Osteoblast (primary cell): ENCODE measurements at regions not wholly inside any gene's neighbourhood (a gene's known extent, or its start where the extent isn't known, plus 50 kb on each side); places are given as distances from the start of the nearest gene placed in this dataset.

ENCODE experiments used
- DNase-seq: peaks from one replicate; pipeline ENCODE4 v3.0.0; 2011; ENCODE audit warnings: low spot score, mixed read lengths; ENCODE audit not compliant: insufficient read length; ENCODE audit errors: missing footprints
- H2AFZ ChIP-seq: 2 replicates; pipeline ENCODE4 v1.6.0; 2011; ENCODE audit warnings: mild to moderate bottlenecking, low read length
- H3K27ac ChIP-seq: 2 replicates; pipeline ENCODE4 v1.5.1; 2011; ENCODE audit warnings: mild to moderate bottlenecking, low read depth, low read length, moderate library complexity
- H3K27me3 ChIP-seq: 2 replicates; pipeline ENCODE4 v1.6.0; 2012; ENCODE audit warnings: mild to moderate bottlenecking, control low read depth, inconsistent platforms, low read length, moderate library complexity; ENCODE audit not compliant: insufficient read depth
- H3K36me3 ChIP-seq: 2 replicates; pipeline ENCODE4 v1.5.1; 2011; ENCODE audit warnings: mild to moderate bottlenecking, low read length, control low read depth, moderate library complexity; ENCODE audit not compliant: insufficient read depth
- H3K4me1 ChIP-seq: 2 replicates; pipeline ENCODE4 v1.5.1; 2011; ENCODE audit warnings: mild to moderate bottlenecking, low read length, control low read depth, moderate library complexity; ENCODE audit not compliant: insufficient read depth
- H3K4me2 ChIP-seq: 2 replicates; pipeline ENCODE4 v1.6.0; 2011; ENCODE audit warnings: mild to moderate bottlenecking, low read length; ENCODE audit not compliant: insufficient read depth
- H3K4me3 ChIP-seq: fragments of 200-600 bp; sonication (generic); 3 replicates; pipeline ENCODE4 v1.5.1; 2012; ENCODE audit warnings: mild to moderate bottlenecking, low read length, inconsistent platforms; ENCODE audit not compliant: insufficient read depth
- H3K79me2 ChIP-seq: 2 replicates; pipeline ENCODE4 v1.6.0; 2012; ENCODE audit warnings: mild to moderate bottlenecking, low read length, control low read depth, inconsistent platforms; ENCODE audit not compliant: insufficient read depth
- H3K9me3 ChIP-seq: 2 replicates; pipeline ENCODE4 v1.5.1; 2011; ENCODE audit warnings: low read depth, low read length, control low read depth
- H4K20me1 ChIP-seq: 2 replicates; pipeline ENCODE4 v1.6.0; 2012; ENCODE audit warnings: mild to moderate bottlenecking, low read length, control low read depth; ENCODE audit not compliant: insufficient read depth
- TF ChIP-seq, protein P1 (sequence below): IDR thresholded peaks from 2 replicates; pipeline ENCODE4 v1.5.1; 2011; ENCODE audit warnings: mild to moderate bottlenecking, low read depth, low read length, moderate library complexity; ENCODE audit errors: extremely low read depth

DNA sequence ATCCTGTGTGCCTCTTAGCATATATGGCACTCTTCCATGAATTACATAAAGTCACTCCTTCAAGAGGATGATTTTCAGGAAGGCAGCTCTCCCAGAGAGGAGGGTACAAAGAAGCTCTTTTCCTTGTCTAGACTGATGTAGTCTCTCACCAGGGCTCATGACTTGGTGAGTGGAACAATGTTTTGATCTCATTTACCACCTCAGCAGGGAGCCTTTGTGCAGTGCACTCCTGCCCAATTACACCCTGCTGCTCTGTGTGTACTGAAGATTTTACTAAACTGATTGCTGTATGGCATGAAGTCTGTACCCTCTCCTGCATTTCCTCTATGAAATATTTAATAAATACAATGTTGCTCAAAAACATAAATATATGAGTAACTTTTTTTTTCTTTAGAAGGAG lies 598.3 kb upstream of the HS3ST5 start:
- Histone ChIP-seq H3K9me3 (peaks cover 7% of the 10 kb centered on the region), H3K79me2 (no peaks in the 10 kb centered on the region)
- TF ChIP-seq, protein P1, sequence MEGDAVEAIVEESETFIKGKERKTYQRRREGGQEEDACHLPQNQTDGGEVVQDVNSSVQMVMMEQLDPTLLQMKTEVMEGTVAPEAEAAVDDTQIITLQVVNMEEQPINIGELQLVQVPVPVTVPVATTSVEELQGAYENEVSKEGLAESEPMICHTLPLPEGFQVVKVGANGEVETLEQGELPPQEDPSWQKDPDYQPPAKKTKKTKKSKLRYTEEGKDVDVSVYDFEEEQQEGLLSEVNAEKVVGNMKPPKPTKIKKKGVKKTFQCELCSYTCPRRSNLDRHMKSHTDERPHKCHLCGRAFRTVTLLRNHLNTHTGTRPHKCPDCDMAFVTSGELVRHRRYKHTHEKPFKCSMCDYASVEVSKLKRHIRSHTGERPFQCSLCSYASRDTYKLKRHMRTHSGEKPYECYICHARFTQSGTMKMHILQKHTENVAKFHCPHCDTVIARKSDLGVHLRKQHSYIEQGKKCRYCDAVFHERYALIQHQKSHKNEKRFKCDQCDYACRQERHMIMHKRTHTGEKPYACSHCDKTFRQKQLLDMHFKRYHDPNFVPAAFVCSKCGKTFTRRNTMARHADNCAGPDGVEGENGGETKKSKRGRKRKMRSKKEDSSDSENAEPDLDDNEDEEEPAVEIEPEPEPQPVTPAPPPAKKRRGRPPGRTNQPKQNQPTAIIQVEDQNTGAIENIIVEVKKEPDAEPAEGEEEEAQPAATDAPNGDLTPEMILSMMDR: no peak

DNA sequence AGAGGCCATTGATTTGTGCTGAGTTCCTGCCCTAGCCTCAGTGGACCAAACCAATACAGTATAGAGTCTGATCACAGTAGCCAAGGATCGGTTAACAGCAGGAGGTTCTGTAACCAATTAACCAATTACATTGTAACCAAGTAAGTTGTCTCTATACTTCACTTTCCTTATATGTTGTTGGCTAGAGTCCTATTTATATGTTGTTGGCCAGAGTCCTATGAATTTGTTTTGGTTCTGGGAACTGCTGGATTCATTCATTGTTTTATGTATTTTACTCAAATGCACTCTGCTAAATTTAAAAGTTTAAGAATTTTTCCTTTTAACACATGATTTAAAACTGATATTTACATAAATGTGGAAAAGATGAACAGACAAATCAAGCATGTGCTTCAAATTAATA lies 597.4 kb upstream of the HS3ST5 start:
- no peak overlapping the region for H2AFZ ChIP-seq
- no peaks in the 10 kb centered on the region for H3K36me3 ChIP-seq
- TF ChIP-seq, protein P1: no peak
- H4K20me1 ChIP-seq: no peaks in the 10 kb centered on the region
- no peak overlapping the region for H3K27ac ChIP-seq
- no peaks in the 10 kb centered on the region for H3K4me1 ChIP-seq
- no peaks in the 10 kb centered on the region for H3K27me3 ChIP-seq
- H3K79me2 ChIP-seq: no peaks in the 10 kb centered on the region
- no peak overlapping the region for H3K4me2 ChIP-seq
- H3K9me3 ChIP-seq: peaks cover 7% of the 10 kb centered on the region
- no peak overlapping the region for H3K4me3 ChIP-seq
- DNase-seq: no peak

More for the DNA sequence above, 598.3 kb upstream of the HS3ST5 start:
- Histone ChIP-seq H3K4me3 (no peak overlapping the region), H3K4me1 (no peaks in the 10 kb centered on the region), H4K20me1 (no peaks in the 10 kb centered on the region), H3K4me2 (no peak overlapping the region), H3K27ac (no peak overlapping the region), H3K27me3 (no peaks in the 10 kb centered on the region), H3K36me3 (no peaks in the 10 kb centered on the region), H2AFZ (no peak overlapping the region)
- DNase-seq: no peak

DNA sequence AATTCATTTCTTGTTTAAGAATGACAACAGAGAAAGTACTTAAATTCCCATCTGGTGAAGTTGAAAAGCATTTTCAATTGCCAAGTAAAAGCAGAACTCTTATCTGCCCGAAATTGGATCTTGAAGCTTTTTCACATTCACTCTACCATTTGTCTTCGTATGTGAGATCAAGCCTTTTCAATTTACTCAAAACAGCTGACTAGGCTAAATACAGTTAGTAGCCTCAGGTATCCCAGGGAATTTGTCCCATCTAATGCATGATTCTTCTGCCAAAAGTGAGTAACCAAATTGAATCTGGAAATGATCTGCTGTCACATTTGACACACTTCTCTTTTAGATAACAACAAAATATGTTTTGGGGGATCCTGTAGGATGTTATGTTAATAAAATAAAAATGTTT lies 596.8 kb upstream of the HS3ST5 start:
- no peaks in the 10 kb centered on the region for H3K4me1 ChIP-seq
- H2AFZ ChIP-seq: no peak overlapping the region
- H3K4me2 ChIP-seq: no peak overlapping the region
- peaks cover 10% of the 10 kb centered on the region for H3K9me3 ChIP-seq
- DNase-seq: no peak
- no peaks in the 10 kb centered on the region for H3K36me3 ChIP-seq
- H3K79me2 ChIP-seq: no peaks in the 10 kb centered on the region
- H3K27me3 ChIP-seq: no peaks in the 10 kb centered on the region
- TF ChIP-seq, protein P1: no peak
- no peak overlapping the region for H3K4me3 ChIP-seq
- no peaks in the 10 kb centered on the region for H4K20me1 ChIP-seq
- H3K27ac ChIP-seq: no peak overlapping the region

DNA sequence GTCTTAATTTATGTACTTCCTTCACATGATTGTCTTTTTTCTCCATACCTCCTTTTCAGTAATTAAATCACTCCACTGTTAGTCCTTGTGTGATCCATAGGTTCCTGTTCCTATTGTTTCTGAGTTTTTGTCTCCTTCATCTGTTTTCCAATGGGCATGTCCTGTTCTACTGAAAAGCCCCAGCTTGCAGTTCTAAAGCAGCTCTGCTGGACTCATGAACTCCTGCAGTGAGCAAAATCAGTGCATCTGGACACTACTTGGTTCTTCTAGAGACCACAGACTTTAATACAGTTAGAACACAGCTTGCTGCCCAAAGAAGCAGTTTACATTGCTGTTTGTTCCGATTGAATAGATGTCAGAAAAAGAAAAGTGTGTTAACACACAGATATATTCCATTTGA lies 593.3 kb upstream of the HS3ST5 start:
- Histone ChIP-seq H3K4me2 (no peak overlapping the region), H2AFZ (no peak overlapping the region), H3K9me3 (peaks cover 6% of the 10 kb centered on the region), H3K27me3 (no peaks in the 10 kb centered on the region), H3K36me3 (no peaks in the 10 kb centered on the region), H3K4me3 (no peak overlapping the region), H3K27ac (no peak overlapping the region), H3K79me2 (no peaks in the 10 kb centered on the region), H3K4me1 (no peaks in the 10 kb centered on the region), H4K20me1 (no peaks in the 10 kb centered on the region)
- TF ChIP-seq, protein P1: no peak
- DNase-seq: no peak
